ENCODE measurements at regions not wholly inside any gene's neighbourhood (a gene's known extent, or its start where the extent isn't known, plus 50 kb on each side); places are given as distances from the start of the nearest gene placed in this dataset.

GRCh38 chr3:139751789-139752188 is 74.0 kb upstream of the NMNAT3 start:
- Histone ChIP-seq H3K36me3 (ENCODE audit: insufficient read depth, low read length) (no peaks in the 10 kb centered on the region), H3K9me2 (ENCODE audit: insufficient read depth, low read length) (no peaks in the 10 kb centered on the region), H3K27ac (ENCODE audit: low read depth, low read length, poor library complexity, severe bottlenecking) (no peak overlapping the region), H3K4me3 (ENCODE audit: low read depth, low read length, poor library complexity, severe bottlenecking) (no peak overlapping the region), H3K4me1 (ENCODE audit: insufficient read depth, low read length, poor library complexity, severe bottlenecking) (no peaks in the 10 kb centered on the region), H3K4me2 (ENCODE audit: low read length) (no peak overlapping the region), H4K20me1 (ENCODE audit: insufficient read depth, low read length) (no peaks in the 10 kb centered on the region), H3K79me2 (ENCODE audit: insufficient read depth, low read depth, low read length) (no peaks in the 10 kb centered on the region), H3K9me3 (ENCODE audit: low read length) (no peaks in the 10 kb centered on the region), H2AFZ (ENCODE audit: low read length) (no peak overlapping the region)
- no TSS peak for BruUV-seq (replicated peaks)
- POLR2A ChIA-PET, result no interaction called here
- no peak for DNase-seq (ENCODE audit: low spot score)
- intact Hi-C loops (cut with micrococcal nuclease; ENCODE audit: unreplicated experiment), result no loop called here
- TF ChIP-seq EZH2phosphoT487 (IDR thresholded peaks at IDR 0.05; ENCODE audit: borderline replicate concordance, low read depth, low read length) (no peak), CTCF (conservative IDR thresholded peaks at IDR 0.05; ENCODE audit: low read length) (no peak)
- CTCF ChIA-PET (ENCODE audit: unreplicated experiment), result no interaction called here

DNA sequence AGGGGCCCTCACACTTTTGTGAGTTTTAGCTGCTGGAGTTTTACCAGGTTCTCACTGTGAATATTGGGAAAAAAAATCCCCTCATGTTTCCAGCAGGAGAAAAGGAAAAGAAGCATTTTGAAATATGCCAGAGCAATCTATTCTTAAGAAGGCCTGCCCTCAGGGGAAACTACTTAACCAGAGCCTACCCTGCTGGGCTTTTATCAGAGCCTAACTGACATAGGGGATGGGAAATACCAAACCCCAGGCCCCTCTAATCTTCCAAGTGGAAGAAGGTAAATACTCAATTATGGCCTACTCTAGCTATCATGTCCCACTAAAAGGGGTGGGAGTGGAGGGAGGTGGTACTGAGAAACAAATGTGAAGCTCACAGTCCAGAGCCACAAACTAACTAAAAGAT is 68.7 kb upstream of the NMNAT3 start:
- CTCF ChIA-PET (ENCODE audit: unreplicated experiment), result no interaction called here

GRCh38 chr3:139745831-139746230 is 68.1 kb upstream of the NMNAT3 start:
- ChIA-PET CTCF (ENCODE audit: unreplicated experiment) (no interaction called here), POLR2A (interaction anchor here (1.8 kb wide), 1 partner anchor 10 kb away, joined by 6 read pairs; no protein-coding TSS in a partner anchor)
- no peaks in the 10 kb centered on the region for H3K79me2 ChIP-seq (ENCODE audit: insufficient read depth, low read depth, low read length)
- no peak overlapping the region for H3K4me2 ChIP-seq (ENCODE audit: low read length)
- no peak overlapping the region for H3K27ac ChIP-seq (ENCODE audit: low read depth, low read length, poor library complexity, severe bottlenecking)
- BruUV-seq (replicated peaks), result no TSS peak
- H2AFZ ChIP-seq (ENCODE audit: low read length), result no peak overlapping the region
- no peak for DNase-seq (ENCODE audit: low spot score)
- H3K9me3 ChIP-seq (ENCODE audit: low read length), result no peaks in the 10 kb centered on the region
- no peaks in the 10 kb centered on the region for H3K4me1 ChIP-seq (ENCODE audit: insufficient read depth, low read length, poor library complexity, severe bottlenecking)
- H3K4me3 ChIP-seq (ENCODE audit: low read depth, low read length, poor library complexity, severe bottlenecking), result no peak overlapping the region
- H4K20me1 ChIP-seq (ENCODE audit: insufficient read depth, low read length), result no peaks in the 10 kb centered on the region
- intact Hi-C loops (cut with micrococcal nuclease; ENCODE audit: unreplicated experiment), result no loop called here
- TF ChIP-seq EZH2phosphoT487 (IDR thresholded peaks at IDR 0.05; ENCODE audit: borderline replicate concordance, low read depth, low read length), result no peak
- no peak for TF ChIP-seq CTCF (conservative IDR thresholded peaks at IDR 0.05; ENCODE audit: low read length)
- no peaks in the 10 kb centered on the region for H3K36me3 ChIP-seq (ENCODE audit: insufficient read depth, low read length)
- H3K9me2 ChIP-seq (ENCODE audit: insufficient read depth, low read length), result no peaks in the 10 kb centered on the region

More for the DNA sequence above, 68.7 kb upstream of the NMNAT3 start:
- POLR2A ChIA-PET, result interaction anchor here (1.8 kb wide), 1 partner anchor 11 kb away, joined by 6 read pairs; no protein-coding TSS in a partner anchor
- Histone ChIP-seq H3K36me3 (ENCODE audit: insufficient read depth, low read length) (no peaks in the 10 kb centered on the region), H2AFZ (ENCODE audit: low read length) (no peak overlapping the region), H3K9me3 (ENCODE audit: low read length) (no peaks in the 10 kb centered on the region), H3K79me2 (ENCODE audit: insufficient read depth, low read depth, low read length) (no peaks in the 10 kb centered on the region), H4K20me1 (ENCODE audit: insufficient read depth, low read length) (no peaks in the 10 kb centered on the region), H3K4me3 (ENCODE audit: low read depth, low read length, poor library complexity, severe bottlenecking) (no peak overlapping the region), H3K4me1 (ENCODE audit: insufficient read depth, low read length, poor library complexity, severe bottlenecking) (no peaks in the 10 kb centered on the region), H3K9me2 (ENCODE audit: insufficient read depth, low read length) (no peaks in the 10 kb centered on the region), H3K4me2 (ENCODE audit: low read length) (no peak overlapping the region), H3K27ac (ENCODE audit: low read depth, low read length, poor library complexity, severe bottlenecking) (no peak overlapping the region)
- TF ChIP-seq CTCF (conservative IDR thresholded peaks at IDR 0.05; ENCODE audit: low read length) (no peak), EZH2phosphoT487 (IDR thresholded peaks at IDR 0.05; ENCODE audit: borderline replicate concordance, low read depth, low read length) (no peak)
- DNase-seq (ENCODE audit: low spot score), result no peak
- BruUV-seq (replicated peaks), result no TSS peak
- intact Hi-C loops (cut with micrococcal nuclease; ENCODE audit: unreplicated experiment), result no loop called here
